ENCODE measurements at regions not wholly inside any gene's neighbourhood (a gene's known extent, or its start where the extent isn't known, plus 50 kb on each side); places are given as distances from the start of the nearest gene placed in this dataset.
A peak's percentile ranks its signal among the peaks of the same experiment; 100 is the strongest.

DNA sequence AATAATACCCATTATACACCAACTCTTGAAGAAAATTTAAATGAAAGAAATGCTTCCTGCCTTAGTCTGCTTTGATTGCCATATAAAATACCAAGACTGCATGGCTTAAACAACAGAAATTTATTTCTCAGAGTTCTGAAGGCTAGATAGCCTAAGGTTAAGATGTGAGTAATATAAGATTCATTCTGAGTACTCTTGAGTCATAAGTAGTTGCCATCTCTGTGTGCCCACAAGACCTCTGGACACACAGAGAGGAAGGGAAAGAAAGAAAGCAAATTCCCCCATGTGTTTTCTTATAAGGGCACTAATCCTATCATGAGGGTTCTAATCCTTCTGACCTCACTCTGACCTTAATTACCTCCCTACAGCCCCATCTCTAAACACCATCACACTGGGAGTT, 201.2 kb downstream of the PTN start:
- TF ChIP-seq CTCF (IDR thresholded peaks at IDR 0.05; ENCODE audit: insufficient read depth, missing control alignments): no peak
- DNase-seq (ENCODE audit: insufficient read length, low spot score) (no peak), FAIRE-seq (no peak)

- DNase-seq (ENCODE audit: insufficient read length, low spot score) (no peak), FAIRE-seq (no peak)
- no peak for TF ChIP-seq CTCF (IDR thresholded peaks at IDR 0.05; ENCODE audit: insufficient read depth, missing control alignments)
Observed at GRCh38 chr7:137135654-137136350, 207.7 kb downstream of the PTN start.

DNA sequence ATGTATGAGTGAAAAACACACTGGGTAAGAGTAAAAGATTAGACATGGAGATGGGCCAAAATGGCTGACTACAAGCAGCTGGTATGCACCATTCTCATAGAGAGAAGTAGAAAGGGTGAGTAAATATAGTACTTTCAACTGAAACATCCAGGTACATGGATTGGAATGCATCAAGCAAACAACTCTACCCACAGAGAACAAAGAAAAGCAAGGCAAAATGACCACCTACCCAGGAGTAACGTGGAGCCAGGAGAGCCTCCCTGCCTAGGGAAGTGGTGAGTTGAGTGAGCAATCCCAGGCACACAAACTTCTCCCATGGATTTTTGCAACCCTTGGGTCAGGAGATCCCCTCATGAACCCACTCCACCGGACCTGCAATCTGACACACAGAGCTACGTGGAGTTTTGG, 212.8 kb downstream of the PTN start:
- FAIRE-seq: no peak
- no peak for DNase-seq (ENCODE audit: insufficient read length, low spot score)
- TF ChIP-seq CTCF (IDR thresholded peaks at IDR 0.05; ENCODE audit: insufficient read depth, missing control alignments): no peak

DNA sequence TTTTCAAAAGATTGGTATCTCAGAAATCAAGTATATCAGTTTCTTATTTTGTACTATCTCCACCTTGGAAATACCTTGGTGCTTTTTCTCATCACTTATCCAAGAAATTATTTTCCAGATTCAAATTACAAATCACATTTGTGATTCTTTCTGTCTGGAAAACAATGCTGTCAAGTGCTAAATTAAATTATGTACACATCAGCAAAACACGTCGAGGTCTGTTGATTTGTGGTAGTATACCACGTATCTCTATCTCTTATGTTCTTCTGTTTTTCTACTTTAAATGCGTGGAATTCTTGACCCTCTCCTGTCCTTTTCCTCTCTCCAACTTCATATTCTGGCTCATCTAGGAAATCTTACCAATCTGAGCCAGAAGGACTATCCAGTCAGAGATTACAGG, 214.5 kb downstream of the PTN start:
- DNase-seq (ENCODE audit: insufficient read length, low spot score) (no peak), FAIRE-seq (peak; percentile 21)
- TF ChIP-seq CTCF (IDR thresholded peaks at IDR 0.05; ENCODE audit: insufficient read depth, missing control alignments): no peak

DNA sequence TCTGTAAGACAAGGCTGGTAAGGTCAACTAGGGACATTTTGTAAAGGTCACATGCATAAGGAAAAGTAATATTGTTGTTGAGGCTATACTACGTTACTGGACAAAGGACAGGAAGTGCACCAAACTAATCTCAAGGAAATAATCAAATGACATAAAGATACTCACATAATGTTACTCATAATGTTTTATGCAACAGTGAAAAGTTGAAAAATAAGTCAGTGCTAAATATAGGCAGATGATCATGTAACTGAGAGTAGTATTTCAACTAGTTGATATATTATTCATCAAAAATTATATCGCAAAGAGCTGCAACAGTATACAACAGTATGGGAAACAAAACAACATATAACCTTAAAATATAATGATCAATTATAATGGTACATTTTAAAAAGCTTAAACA, 215.7 kb downstream of the PTN start:
- DNase-seq (ENCODE audit: insufficient read length, low spot score): no peak
- TF ChIP-seq CTCF (IDR thresholded peaks at IDR 0.05; ENCODE audit: insufficient read depth, missing control alignments): no peak
- no peak for FAIRE-seq

DNA sequence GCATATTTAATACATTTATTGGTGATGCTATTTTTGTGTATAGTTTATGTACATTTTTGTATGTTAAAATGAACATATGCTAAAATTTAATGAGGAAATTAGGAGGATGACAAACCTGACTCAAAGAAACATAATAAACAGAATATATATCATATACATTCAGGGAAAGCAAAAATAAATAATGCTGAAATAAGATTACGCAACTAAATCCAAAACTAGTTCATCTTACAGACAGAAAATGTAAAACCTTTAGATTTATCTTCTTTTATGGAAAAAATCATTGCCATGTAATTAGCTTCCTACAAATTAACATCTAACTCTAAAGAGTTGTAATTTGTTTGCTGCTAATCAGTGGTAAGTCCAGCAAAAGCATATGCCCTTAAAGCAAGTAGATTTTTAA, 216.5 kb downstream of the PTN start:
- DNase-seq (ENCODE audit: insufficient read length, low spot score) (no peak), FAIRE-seq (no peak)
- TF ChIP-seq CTCF (IDR thresholded peaks at IDR 0.05; ENCODE audit: insufficient read depth, missing control alignments): no peak

GRCh38 chr7:137122145-137122544, 221.4 kb downstream of the PTN start:
- TF ChIP-seq CTCF (IDR thresholded peaks at IDR 0.05; ENCODE audit: insufficient read depth, missing control alignments): no peak
- FAIRE-seq (no peak), DNase-seq (ENCODE audit: insufficient read length, low spot score) (no peak)

All from D721Med (cell line).